PC-9 (cell line): ENCODE measurements at regions not wholly inside any gene's neighbourhood (a gene's known extent, or its start where the extent isn't known, plus 50 kb on each side); places are given as distances from the start of the nearest gene placed in this dataset.

ENCODE experiments used
- BruUV-seq: library from RNA; stranded (reverse); fragments of 400-500 nt; replicated peaks from 2 replicates; lab custom pipeline; 2021; lab: Mats Ljungman, UMichigan
- CTCF ChIA-PET: fragments of 300-600 bp; sonication (Branson Sonifier 250); formaldehyde crosslinking; loops from one replicate; lab custom pipeline; 2022; ENCODE audit warnings: antibody characterized with exemption; lab: Charles Lee
- POLR2A ChIA-PET: fragments of 300-600 bp; sonication (Branson Sonifier 250); formaldehyde crosslinking; loops from one replicate; lab custom pipeline; 2022; ENCODE audit warnings: antibody characterized with exemption; ENCODE audit not compliant: unreplicated experiment; lab: Charles Lee
- DNase-seq, 2 experiments: peaks; one replicate each; pipeline versions ENCODE4 v3.0.0 to v3.0.0-alpha.2; 2015 to 2022; ENCODE audit warnings: mixed read lengths in 1 of 2
- H2AFZ ChIP-seq: fragments of 200-600 bp; sonication (generic); 2 replicates; pipeline ENCODE4 v1.8.1; 2017; ENCODE audit warnings: antibody characterized with exemption
- H3F3A ChIP-seq: fragments of 200-600 bp; sonication (generic); 2 replicates; pipeline ENCODE4 v1.8.1; 2017; ENCODE audit warnings: antibody characterized with exemption, mild to moderate bottlenecking, low read depth; ENCODE audit not compliant: insufficient read depth
- H3K27ac ChIP-seq: fragments of 200-600 bp; sonication (generic); 2 replicates; pipeline ENCODE4 v1.6.1; 2016; ENCODE audit warnings: mixed run types
- H3K27me3 ChIP-seq: fragments of 200-600 bp; sonication (generic); 2 replicates; pipeline ENCODE4 v1.6.1; 2016; ENCODE audit warnings: low read depth, mixed run types; ENCODE audit not compliant: insufficient read depth
- H3K36me3 ChIP-seq: fragments of 200-600 bp; sonication (generic); 2 replicates; pipeline ENCODE4 v1.6.1; 2016; ENCODE audit warnings: low read depth, mixed run types
- H3K4me1 ChIP-seq: fragments of 200-600 bp; sonication (generic); replicated peaks from 2 replicates; pipeline ENCODE4 v1.6.1; 2016; ENCODE audit warnings: mixed run types; ENCODE audit not compliant: insufficient read depth
- H3K4me2 ChIP-seq: fragments of 200-600 bp; sonication (generic); 2 replicates; pipeline ENCODE4 v1.6.1; 2017; ENCODE audit warnings: mixed run types
- H3K4me3 ChIP-seq: fragments of 200-600 bp; sonication (generic); 2 replicates; pipeline ENCODE4 v1.6.1; 2016; ENCODE audit warnings: mixed run types
- H3K79me2 ChIP-seq: fragments of 200-600 bp; sonication (generic); 2 replicates; pipeline ENCODE4 v1.6.1; 2017; ENCODE audit warnings: low read depth, mixed run types
- H3K9me2 ChIP-seq: fragments of 200-600 bp; sonication (generic); 2 replicates; pipeline ENCODE4 v1.8.1; 2017; ENCODE audit warnings: mild to moderate bottlenecking; ENCODE audit not compliant: insufficient read depth
- H3K9me3 ChIP-seq: fragments of 200-600 bp; sonication (generic); 2 replicates; pipeline ENCODE4 v1.8.1; 2016; ENCODE audit warnings: low read depth; ENCODE audit not compliant: insufficient read depth
- H4K20me1 ChIP-seq: fragments of 200-600 bp; sonication (generic); 2 replicates; pipeline ENCODE4 v1.8.1; 2017; ENCODE audit not compliant: insufficient read depth
- EZH2 ChIP-seq: fragments of 200-600 bp; sonication (generic); IDR thresholded peaks from 2 replicates; pipeline ENCODE4 v1.8.0; 2017; ENCODE audit warnings: antibody characterized with exemption, low read depth
- intact Hi-C: fragments of 100-400 bp; cut with micrococcal nuclease; formaldehyde crosslinking; loops from one replicate; pipeline ENCODE4 v1.10.0; 2022; ENCODE audit not compliant: unreplicated experiment
- TF ChIP-seq, protein P1 (sequence below): fragments of 200-600 bp; sonication (generic); conservative IDR thresholded peaks from 2 replicates; pipeline ENCODE4 v1.6.1; 2017; ENCODE audit warnings: mixed run types, antibody characterized with exemption, mild to moderate bottlenecking, moderate library complexity

DNA sequence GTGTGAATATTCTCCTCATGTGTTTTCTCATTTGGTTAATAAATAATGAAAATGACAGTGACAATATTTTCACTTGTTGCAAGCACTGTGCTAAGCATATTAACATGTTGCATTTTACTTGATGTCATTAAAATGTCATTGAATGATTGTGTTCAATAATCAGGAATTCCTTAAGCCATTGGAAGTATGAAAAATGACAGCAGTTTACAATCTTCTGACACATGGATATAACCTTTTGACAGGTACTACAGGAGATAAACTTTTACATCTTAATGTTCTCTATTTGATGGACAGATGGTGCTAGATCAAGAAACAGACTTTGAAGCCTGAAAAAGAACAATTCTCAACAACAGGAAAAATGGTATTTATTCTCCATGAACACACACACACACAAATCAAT is 1138.3 kb downstream of the ROBO2 start:
- H3F3A ChIP-seq, result no peaks in the 10 kb centered on the region
- H3K36me3 ChIP-seq, result no peaks in the 10 kb centered on the region
- H3K4me3 ChIP-seq, result no peak overlapping the region
- H3K9me3 ChIP-seq, result no peaks in the 10 kb centered on the region
- H3K27me3 ChIP-seq, result no peaks in the 10 kb centered on the region
- no peak overlapping the region for H3K4me2 ChIP-seq
- H3K9me2 ChIP-seq, result no peaks in the 10 kb centered on the region
- no TSS peak for BruUV-seq
- no peaks in the 10 kb centered on the region for H3K4me1 ChIP-seq
- H4K20me1 ChIP-seq, result no peaks in the 10 kb centered on the region
- H3K79me2 ChIP-seq, result no peaks in the 10 kb centered on the region
- no peak overlapping the region for H3K27ac ChIP-seq
- ChIA-PET CTCF (no interaction called here), POLR2A (no interaction called here)
- intact Hi-C loops, result no loop called here
- H2AFZ ChIP-seq, result no peak overlapping the region
- DNase-seq, result no peak
- TF ChIP-seq, protein P1, sequence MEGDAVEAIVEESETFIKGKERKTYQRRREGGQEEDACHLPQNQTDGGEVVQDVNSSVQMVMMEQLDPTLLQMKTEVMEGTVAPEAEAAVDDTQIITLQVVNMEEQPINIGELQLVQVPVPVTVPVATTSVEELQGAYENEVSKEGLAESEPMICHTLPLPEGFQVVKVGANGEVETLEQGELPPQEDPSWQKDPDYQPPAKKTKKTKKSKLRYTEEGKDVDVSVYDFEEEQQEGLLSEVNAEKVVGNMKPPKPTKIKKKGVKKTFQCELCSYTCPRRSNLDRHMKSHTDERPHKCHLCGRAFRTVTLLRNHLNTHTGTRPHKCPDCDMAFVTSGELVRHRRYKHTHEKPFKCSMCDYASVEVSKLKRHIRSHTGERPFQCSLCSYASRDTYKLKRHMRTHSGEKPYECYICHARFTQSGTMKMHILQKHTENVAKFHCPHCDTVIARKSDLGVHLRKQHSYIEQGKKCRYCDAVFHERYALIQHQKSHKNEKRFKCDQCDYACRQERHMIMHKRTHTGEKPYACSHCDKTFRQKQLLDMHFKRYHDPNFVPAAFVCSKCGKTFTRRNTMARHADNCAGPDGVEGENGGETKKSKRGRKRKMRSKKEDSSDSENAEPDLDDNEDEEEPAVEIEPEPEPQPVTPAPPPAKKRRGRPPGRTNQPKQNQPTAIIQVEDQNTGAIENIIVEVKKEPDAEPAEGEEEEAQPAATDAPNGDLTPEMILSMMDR, result no peak
- TF ChIP-seq EZH2, result no peak

DNA sequence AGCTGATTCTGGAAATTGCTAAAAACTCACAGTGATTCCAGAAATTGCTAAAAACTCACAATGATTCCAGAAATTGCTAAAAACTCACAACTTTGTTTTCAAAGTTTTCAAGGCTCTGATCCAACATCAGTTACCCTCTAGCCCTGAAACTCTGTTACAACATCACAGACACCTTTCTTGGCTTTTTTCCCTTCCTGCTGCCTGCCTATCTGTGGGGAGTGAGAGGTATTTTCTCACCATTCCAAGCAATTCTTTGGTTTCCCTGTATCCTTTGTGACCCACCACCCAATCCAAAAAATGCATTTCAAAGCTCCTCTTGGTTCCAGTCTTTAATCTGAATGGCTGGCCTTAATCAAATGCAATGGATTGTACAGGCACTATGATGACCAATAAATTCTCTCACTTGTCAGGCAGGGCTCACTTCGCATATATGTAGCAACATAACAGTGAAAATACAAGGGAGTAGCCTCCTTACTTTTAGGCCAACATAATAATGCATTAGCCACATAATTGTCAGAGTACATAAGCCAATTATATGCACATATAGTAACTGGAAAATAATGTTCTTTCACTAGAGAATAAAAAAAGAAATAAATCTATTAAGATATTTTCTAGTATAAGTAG is 1139.0 kb downstream of the ROBO2 start:
- intact Hi-C loops, result no loop called here
- CTCF ChIA-PET, result no interaction called here

DNA sequence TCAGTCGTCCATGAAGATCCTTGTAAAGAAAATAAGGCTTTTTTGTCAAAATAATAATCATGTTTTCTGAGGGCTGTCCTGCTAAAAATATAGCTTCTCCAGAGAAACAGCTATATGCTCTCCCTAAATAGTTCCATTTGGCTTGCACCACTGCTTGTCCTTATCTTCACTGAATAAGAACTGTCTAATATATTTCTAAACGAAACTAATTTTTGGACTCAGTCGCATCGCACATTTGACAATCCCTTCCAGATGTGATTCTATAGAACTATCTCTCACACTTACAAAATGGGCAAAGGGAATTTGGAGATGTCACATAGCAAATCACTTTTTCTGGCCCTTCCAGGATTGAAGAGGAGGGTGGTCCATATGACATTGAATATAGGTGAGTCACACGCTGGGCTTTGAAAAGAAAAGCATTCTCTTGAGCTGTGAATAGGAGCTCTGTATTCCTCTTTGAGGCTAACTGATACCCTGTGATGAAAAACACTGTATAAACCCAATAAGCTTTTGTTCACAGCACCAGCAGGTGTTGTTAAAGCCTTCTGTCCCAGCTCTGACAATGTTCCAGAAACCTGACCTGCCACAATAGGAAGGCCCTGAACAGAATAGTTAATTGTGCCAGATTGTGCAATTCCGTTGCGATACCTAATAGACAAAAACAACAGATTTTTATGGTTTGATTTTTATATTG is 1144.2 kb downstream of the ROBO2 start:
- Histone ChIP-seq H3K9me3 (no peaks in the 10 kb centered on the region; the same call in 1 of the 2 replicates), H3K79me2 (no peaks in the 10 kb centered on the region), H3K4me1 (no peaks in the 10 kb centered on the region), H3K9me2 (no peaks in the 10 kb centered on the region), H3K27ac (no peak overlapping the region), H4K20me1 (no peaks in the 10 kb centered on the region), H3K4me2 (no peak overlapping the region), H2AFZ (no peak overlapping the region), H3F3A (no peaks in the 10 kb centered on the region), H3K36me3 (no peaks in the 10 kb centered on the region), H3K4me3 (no peak overlapping the region), H3K27me3 (no peaks in the 10 kb centered on the region)
- intact Hi-C loops, result no loop called here
- no TSS peak for BruUV-seq
- ChIA-PET CTCF (no interaction called here), POLR2A (no interaction called here)
- TF ChIP-seq, protein P1, result no peak
- TF ChIP-seq EZH2, result no peak
- DNase-seq, result no peak

More for the DNA sequence above, 1139.0 kb downstream of the ROBO2 start:
- Histone ChIP-seq H3K27ac (no peak overlapping the region), H4K20me1 (no peaks in the 10 kb centered on the region), H3K36me3 (no peaks in the 10 kb centered on the region), H3F3A (no peaks in the 10 kb centered on the region), H3K79me2 (no peaks in the 10 kb centered on the region), H2AFZ (no peak overlapping the region), H3K27me3 (no peaks in the 10 kb centered on the region), H3K4me1 (no peaks in the 10 kb centered on the region), H3K4me2 (no peak overlapping the region), H3K9me2 (no peaks in the 10 kb centered on the region), H3K4me3 (no peak overlapping the region), H3K9me3 (no peaks in the 10 kb centered on the region)
- no peak for DNase-seq
- no TSS peak for BruUV-seq
- TF ChIP-seq EZH2, result no peak
- TF ChIP-seq, protein P1, result no peak
- POLR2A ChIA-PET, result no interaction called here
